GM18520 (cell line): ENCODE measurements at regions not wholly inside any gene's neighbourhood (a gene's known extent, or its start where the extent isn't known, plus 50 kb on each side); places are given as distances from the start of the nearest gene placed in this dataset.

Source experiments
- ATAC-seq: cut with Tn5 transposase; IDR thresholded peaks from one replicate; pipeline ENCODE4 v1.9.1; 2021; ENCODE audit not compliant: unreplicated experiment

DNA sequence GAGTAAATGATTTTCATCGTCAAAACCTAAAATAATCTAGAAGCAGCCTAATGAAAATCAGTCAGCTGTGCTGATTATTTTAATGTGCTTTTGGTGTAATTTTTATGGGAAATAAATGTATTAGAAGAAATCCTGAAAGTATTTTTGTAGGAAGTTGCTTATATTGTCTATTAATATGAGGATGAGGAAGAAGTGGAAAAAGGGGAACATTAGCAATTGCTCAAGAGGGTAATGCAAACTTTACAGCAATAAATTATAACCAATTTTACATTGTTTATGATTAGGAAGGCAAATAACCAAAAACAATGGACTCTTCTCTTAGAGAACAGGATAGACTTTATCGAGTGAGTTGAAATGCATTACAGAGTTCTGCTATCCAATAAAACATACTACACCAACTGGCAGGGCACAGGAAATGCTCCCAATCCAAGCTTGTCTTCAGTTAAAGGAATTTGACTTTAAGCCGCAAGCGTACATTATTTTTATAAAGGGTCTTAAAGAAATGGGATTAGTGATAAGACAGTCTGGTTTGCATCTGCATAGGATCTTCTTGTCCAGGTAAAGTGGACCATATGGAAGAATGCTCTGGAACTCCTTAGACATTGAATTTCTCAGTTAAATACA is 374.8 kb downstream of the PDGFC start:
- no peak for ATAC-seq

- no peak for ATAC-seq
Observed at GRCh38 chr4:156596026-156596425, 375.6 kb downstream of the PDGFC start.

DNA sequence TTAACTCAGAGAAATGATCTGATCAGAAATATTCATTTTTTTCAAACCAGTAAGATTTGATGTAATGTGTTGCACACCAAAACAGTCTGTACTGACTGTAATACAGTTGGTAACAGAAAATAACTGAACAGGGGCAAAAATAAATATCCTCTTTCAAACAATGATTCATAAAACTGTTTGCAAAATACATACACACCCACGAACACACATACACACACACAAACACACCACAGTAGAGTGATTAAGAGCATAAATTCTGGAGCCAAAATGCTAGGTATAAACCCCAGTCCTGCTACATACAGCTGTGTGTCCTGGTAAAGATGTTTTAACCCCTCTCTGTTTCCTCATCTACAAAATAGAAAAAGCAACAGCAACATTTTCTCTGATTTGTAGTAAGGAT is 376.6 kb downstream of the PDGFC start:
- no peak for ATAC-seq

DNA sequence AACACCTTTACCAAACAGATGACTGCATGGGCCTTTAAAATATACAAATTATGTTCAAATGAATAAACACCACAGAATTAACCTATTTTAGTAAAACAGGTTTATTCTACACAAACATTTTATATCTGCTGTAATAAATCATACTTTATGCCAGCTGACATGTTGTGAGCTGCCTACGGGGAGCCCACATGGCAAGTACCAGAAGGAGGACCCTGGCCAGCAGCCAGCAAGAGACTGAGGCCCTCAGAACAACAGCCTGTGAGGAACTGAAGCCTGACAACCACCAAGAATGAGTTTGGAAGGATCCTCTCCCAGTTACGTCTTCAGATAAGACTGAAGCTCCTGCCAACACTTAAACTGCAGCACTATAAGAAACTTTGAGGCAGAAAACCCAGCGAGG is 377.0 kb downstream of the PDGFC start:
- no peak for ATAC-seq

DNA sequence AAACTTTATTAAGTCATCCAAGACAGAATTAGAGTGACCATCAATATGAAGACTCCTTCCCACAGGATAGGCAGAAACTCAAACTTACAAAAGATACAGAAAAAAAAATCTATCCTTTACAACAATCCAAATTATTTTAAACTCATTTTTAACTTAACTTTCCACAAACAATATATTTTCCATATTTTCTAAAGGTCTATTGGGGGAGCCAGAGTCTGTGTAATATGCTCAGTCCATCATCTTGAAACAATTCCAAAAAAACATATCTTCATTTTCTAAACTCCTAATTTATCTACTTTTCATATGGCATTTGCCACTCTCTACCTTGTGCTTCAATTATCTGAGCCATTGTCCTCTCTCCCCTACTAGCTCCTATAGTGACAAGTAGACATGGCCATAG is 378.1 kb downstream of the PDGFC start:
- no peak for ATAC-seq

DNA sequence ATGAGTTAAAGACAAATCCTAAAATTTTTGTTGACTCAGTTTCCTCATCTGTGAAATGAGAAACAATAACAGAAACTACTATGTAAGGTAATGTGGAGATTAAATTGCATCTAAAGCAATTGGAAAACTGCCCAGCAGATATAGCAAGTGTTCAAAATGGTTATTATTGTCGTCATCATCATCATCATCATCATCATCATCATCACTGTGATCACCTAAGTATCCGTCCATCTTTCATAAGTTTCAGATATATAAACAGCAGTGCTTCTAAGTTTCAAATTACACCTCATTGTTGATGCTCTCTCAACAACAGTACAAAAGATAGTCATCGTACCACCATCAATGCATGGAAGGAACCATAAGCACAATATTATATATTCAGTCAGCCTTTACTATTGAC is 379.9 kb downstream of the PDGFC start:
- ATAC-seq = no peak

DNA sequence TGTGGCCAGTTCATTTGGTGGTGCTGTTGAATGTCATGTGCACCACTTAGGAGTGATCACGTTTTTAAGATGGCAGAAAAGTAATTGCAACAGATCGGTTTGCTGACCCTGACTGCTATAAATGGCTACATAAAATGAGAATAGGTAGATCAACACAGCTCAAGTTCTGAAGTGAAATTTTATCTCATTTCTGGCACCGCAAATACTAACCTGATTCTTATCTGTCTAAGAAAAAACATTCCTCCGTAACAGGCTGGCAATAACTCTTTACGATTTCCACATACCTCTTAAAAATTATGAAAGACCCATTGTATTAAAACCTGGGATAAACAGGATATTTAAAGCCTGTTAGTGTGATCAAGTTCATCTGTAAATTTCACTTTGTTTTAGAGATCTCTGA is 387.5 kb downstream of the PDGFC start:
- ATAC-seq = no peak

DNA sequence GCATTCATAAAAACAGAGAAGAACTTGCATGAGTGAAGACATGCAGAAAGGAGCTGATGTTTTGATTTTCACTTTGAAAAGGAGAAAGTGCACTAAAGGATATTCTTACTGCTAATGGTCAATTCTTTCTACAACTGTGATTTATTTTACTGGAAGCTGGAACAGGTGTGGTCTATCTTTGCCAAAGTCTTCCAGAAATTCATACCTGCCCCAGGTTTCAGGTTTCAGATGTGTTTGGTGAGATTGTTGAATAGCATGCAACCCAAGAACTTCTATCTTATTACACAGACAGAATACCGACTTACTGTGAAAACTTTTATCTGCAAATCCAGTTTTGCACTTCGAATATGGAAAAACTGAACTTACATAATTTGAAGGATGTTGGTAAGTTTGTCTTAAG is 388.3 kb downstream of the PDGFC start:
- no peak for ATAC-seq

GRCh38 chr4:156581282-156582063 is 390.1 kb downstream of the PDGFC start:
- ATAC-seq = no peak

GRCh38 chr4:156578713-156579112 is 392.9 kb downstream of the PDGFC start:
- no peak for ATAC-seq

DNA sequence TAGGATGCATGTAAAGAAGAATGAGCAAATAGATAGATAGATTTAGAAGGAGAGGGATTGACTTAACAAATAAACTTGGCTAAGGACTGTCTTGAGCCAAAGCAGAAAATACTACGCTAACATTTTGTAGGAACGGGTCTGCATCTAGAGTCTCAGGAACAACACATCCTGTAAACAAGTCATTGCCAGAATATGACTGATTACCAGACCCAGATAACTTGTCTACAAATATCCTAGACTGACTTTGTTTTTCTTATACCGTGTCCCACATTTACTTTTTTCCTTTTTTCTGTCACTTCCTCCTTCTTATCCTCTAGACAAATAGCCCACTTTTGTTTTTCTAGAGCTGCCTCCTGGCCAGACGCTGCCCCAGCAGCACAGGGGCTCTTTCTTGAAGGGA is 393.6 kb downstream of the PDGFC start:
- ATAC-seq = no peak

GRCh38 chr4:156576946-156577345 is 394.7 kb downstream of the PDGFC start:
- no peak for ATAC-seq

DNA sequence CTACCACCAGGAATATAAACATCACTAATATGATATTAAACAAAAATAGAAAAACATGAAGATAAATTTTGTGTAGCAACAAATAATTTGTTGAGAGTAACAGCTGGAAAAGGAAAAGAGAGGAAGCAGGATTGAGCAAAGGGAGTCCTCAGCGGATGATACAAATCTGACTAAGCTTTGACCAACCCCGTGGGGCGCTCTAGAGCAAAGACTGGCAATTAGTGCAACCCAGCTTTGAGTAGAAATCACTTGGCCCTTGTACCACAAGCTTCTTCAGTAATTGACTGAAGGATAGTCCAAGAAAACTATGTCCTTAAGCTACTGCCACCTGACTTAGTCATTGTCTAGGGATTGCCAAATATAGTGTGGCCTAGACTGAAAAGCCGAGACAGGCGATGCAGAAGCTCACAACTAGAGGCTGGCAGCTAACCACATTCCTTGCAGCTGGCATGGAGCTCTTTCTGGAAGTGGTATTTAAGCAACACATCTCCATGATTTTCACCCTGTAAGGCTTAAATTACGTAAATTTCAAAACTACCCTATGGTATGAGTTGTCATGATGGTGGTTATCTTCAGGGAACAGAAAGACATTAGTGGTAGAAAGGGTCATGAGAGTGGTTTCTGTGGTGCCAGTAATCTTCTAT is 396.0 kb downstream of the PDGFC start:
- no peak for ATAC-seq

DNA sequence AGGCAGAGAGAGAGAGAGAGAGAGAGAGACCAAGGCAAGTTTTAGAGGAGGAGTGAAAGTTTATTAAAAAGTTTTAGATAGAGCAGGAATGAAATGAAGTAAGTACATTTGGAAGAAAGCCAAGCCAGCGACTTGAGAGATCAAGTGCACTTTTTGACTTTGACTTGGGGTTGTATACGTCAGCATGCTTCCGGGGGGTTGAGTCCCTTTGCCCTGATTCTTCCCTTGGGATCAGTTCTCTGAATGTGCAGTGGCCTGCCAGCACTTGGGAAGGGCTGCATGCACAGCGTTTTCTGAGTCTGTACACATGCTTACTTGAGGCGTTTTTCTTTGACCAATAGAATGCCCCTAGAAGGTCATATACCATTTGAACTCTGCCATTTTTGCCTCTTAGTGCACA is 400.5 kb downstream of the PDGFC start:
- no peak for ATAC-seq

DNA sequence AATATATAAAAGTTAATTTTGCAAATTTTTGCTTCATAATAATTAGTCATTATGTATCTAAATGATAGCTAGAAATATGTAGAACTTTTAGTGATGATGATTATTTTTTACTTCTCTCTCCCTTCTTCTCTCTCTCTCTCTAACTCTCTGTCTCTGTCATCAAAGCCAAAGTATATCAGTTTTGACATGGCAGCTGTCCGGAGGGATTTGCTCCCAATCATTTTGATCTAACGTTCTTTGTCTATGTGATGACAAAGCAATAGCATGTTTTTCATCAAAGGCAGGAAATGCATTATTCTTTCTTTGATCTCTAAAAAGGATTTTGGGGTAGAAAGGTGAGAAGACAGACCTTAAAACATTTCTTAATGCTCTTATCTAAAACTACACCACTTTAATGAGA is 402.1 kb downstream of the PDGFC start:
- no peak for ATAC-seq

DNA sequence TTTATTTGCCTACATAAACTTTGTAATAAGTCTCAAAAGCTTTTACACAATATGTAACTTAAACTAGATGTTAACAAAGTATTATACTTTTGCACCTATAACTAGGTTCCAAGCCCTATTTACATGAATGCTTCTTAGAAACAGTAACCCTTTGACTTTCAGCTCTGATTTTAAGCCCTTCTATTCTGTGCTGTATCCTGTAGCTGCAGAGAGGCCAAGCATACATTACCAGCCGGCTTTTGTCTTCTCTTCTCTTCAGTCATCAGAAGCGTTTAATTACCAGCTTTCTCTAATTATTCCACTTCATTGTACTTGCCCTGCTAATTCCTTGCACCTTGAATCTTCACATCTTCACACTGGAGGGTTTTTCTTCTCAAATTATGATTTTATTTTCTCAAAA is 403.1 kb downstream of the PDGFC start:
- no peak for ATAC-seq

DNA sequence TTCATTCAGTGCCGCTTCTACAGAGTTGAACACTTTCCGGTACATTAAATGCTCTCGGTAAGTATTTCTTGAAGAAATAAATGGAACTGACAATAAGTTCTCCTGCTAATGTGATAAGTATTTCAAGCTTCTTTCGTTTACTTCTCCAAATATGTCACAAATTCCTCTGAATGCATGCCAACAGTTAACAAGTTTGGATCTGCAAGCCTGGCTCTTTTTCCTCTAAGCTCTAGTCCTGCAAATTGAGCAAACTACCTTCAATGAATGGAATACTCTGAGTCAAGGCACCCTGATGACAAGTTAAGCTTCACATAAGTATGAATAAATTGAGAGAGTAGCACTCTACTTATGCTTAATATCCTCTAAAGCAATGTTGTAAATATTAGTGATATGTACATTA is 403.6 kb downstream of the PDGFC start:
- no peak for ATAC-seq

GRCh38 chr4:156560701-156561100 is 410.9 kb downstream of the PDGFC start:
- no peak for ATAC-seq

DNA sequence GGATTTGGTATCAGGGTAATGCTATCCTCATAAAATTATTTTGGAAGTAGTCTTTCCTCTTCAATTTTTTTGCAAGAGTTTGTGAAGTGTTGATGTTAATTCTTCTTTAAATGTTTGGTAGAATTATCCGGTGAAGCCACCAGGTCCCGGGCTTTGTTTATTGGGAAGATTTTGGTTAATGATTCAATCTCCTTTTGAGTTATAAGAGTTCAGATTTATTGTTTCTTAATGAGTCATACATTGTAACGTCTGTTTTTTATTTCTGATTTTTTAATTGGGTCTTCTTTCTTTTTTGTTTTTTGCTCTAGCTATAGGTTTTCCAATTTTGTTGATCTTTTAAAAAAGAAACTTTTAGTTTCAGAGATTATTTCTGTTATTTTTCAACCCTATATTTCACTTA is 412.3 kb downstream of the PDGFC start:
- ATAC-seq = no peak

DNA sequence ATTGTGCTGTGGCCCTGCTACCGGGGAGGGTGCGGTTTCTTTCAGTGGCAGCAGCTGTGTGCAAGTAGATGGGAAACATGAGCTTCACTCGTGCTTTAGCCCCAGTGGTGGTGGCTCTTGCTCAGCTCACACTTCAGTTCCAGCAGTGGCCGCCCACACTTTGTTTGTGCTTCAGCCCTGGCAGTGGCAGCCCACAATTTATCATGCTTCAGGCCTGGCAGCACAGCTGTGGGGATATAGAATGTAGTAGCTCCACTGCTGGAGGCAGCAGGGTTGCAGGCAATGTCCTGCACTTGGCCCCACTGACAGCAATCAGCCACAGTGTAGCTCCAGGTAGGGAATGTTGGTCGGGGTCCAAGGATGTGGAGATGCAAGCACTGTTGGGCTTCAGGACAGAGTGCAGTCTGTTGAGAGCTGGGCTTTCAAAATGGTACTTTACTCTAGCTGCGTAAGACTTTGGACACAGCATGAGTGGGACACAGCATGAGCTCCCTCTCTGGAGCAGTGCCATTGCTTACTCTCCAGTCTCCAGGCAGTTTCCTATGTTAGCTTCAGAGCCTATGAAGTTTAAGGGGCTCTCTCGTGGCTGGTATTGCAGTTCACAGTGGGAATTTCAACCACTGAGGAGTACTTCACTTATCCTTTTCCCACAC is 413.1 kb downstream of the PDGFC start:
- ATAC-seq = no peak

DNA sequence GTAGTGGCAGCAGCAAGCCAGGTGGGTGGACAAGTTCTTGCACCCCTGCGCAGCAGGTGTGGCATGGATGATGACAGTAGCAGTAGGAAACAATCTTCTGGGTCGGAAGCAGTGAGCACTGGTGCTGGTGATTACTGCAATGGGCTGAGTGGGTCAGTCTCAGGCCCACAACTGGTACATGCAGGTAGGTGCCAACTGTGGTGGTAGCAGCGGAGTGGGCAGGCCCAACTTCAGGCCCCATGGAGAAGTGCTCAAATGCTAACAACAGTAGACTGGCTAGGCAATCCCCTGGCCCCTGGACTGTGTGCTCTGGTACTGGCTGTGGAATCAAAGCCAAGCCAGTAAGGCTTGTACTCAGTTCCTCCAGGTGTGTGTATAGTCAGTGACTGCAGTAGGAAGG is 413.7 kb downstream of the PDGFC start:
- ATAC-seq = no peak

DNA sequence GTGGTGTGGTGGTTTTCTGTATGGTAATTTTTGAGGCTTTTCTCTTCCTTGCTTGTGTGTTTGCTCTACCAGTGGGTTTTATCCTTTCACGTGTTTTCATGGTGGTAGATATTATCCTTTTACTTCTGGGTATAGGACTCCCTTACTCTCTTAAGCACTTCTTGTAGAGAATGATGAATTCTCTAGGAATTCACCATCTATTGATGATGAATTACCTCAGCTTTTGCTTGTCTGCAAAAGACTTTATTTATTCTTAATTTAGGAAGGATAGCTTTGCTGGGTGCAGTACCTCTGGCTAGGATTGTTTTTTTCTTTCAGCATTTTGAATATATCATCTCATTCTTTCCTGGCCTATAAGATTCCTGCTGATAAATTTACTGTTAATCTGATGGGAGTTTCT is 415.3 kb downstream of the PDGFC start:
- no peak for ATAC-seq
